Suprapubic skin (tissue), 4 donors: ENCODE measurements at regions not wholly inside any gene's neighbourhood (a gene's known extent, or its start where the extent isn't known, plus 50 kb on each side); places are given as distances from the start of the nearest gene placed in this dataset.

ENCODE experiments used
- POLR2A ChIP-seq, 2 donors: fragments of 450-650 bp; IDR thresholded peaks; one replicate each; pipeline ENCODE4 v1.6.1; 2017; ENCODE audit warnings: antibody characterized with exemption in 2 of 2, mild to moderate bottlenecking in 2 of 2, moderate library complexity in 2 of 2
- POLR2AphosphoS5 ChIP-seq, 3 donors: sonication (generic); formaldehyde crosslinking; IDR thresholded peaks; one replicate each; pipeline ENCODE4 v1.6.1; 2017; ENCODE audit warnings: antibody characterized with exemption in 3 of 3
- TF ChIP-seq, protein P1 (sequence below), 2 donors: fragments of 200-600 bp in 1 of 2; fragments of 450-650 bp in 1 of 2; sonication (generic) in 1 of 2; IDR thresholded peaks; one replicate each; pipeline ENCODE4 v1.5.1; 2016 to 2019; ENCODE audit warnings: antibody characterized with exemption in 2 of 2, mild to moderate bottlenecking in 1 of 2, moderate library complexity in 1 of 2

DNA sequence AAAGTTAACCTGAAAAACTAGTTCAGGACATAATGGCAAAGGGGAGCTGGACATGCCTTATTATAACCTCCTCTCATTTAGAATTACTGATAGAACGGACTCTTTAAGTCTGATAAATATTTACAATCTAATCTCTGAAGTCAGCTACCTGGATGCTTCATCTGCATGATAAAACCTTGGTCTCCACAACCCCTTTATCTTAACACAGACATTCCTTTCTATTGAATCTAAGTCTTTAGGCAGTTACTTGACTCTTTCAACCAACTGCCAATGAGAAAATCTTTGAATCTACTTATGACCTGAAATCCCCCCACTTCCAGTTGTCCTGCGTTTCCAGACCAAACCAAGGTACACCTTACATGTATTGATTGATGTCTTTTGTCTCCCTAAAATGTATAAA, 191.2 kb upstream of the LRRTM4 start:
- TF ChIP-seq, protein P1, sequence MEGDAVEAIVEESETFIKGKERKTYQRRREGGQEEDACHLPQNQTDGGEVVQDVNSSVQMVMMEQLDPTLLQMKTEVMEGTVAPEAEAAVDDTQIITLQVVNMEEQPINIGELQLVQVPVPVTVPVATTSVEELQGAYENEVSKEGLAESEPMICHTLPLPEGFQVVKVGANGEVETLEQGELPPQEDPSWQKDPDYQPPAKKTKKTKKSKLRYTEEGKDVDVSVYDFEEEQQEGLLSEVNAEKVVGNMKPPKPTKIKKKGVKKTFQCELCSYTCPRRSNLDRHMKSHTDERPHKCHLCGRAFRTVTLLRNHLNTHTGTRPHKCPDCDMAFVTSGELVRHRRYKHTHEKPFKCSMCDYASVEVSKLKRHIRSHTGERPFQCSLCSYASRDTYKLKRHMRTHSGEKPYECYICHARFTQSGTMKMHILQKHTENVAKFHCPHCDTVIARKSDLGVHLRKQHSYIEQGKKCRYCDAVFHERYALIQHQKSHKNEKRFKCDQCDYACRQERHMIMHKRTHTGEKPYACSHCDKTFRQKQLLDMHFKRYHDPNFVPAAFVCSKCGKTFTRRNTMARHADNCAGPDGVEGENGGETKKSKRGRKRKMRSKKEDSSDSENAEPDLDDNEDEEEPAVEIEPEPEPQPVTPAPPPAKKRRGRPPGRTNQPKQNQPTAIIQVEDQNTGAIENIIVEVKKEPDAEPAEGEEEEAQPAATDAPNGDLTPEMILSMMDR (IDR thresholded peaks at IDR 0.05), result no peak
- TF ChIP-seq POLR2A (IDR thresholded peaks at IDR 0.05), result no peak
- TF ChIP-seq POLR2AphosphoS5 (IDR thresholded peaks at IDR 0.05), result no peak
